ENCODE measurements at regions not wholly inside any gene's neighbourhood (a gene's known extent, or its start where the extent isn't known, plus 50 kb on each side); places are given as distances from the start of the nearest gene placed in this dataset.

DNA sequence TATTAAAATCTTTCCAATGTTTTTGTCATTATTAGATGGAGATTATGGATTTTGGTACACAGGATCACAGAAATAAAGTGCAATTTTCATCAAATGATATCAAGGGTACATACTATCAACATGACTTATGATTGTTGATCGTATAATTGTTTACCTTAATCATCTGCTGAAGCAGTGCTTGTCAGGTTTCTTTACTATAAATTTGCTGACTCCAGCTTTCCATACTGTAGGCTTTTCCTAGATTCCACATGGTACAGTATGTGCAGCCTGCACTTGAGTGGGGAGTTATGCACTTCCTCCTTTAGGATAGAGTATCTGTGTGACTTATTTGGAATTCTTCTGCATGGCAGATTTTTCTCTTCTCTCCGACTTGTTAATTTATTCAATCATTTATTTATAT lies 187.6 kb upstream of the DPP10 start:
- TF ChIP-seq ZNF335 (CRISPR knock-in tag; IDR thresholded peaks at IDR 0.05) (no peak), ZNF24 (IDR thresholded peaks at IDR 0.05) (no peak), ZC3H4 (CRISPR knock-in tag; IDR thresholded peaks at IDR 0.05; ENCODE audit: borderline replicate concordance) (no peak), ZNF121 (CRISPR knock-in tag; IDR thresholded peaks at IDR 0.05) (no peak), TAF1 (CRISPR knock-in tag; IDR thresholded peaks at IDR 0.05) (no peak), RBFOX2 (IDR thresholded peaks at IDR 0.05; ENCODE audit: low read depth, low read length) (no peak), POLR2A (IDR thresholded peaks at IDR 0.05; ENCODE audit: insufficient read depth in 1 of 2, low read depth in 2 of 2, low read length in 2 of 2) (no peak), HOXA7 (CRISPR knock-in tag; IDR thresholded peaks at IDR 0.05) (no peak)
